ENCODE measurements at regions not wholly inside any gene's neighbourhood (a gene's known extent, or its start where the extent isn't known, plus 50 kb on each side); places are given as distances from the start of the nearest gene placed in this dataset.

DNA sequence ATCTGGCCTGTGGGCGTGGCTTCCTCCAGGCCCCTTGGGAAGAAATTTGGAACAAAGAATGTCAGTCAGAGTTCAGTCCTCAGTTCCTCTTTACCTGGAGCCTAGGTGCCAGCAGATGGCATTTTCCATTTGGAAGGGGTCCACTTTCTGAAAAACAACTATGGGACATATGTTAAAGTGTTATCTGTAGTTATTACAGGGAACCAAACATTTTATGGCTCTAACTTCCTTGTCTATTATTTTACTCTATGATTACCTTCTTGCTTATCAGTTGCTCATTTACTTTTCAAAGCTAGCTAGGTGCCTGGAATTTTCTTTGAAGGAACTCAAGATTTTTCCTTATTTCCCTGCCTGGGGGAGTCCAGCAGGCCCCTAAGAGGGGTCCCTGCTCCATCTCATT is 159.8 kb upstream of the PUDP start:
- no peak for FAIRE-seq
- no peak for DNase-seq (ENCODE audit: low spot score in 2 of 2)

DNA sequence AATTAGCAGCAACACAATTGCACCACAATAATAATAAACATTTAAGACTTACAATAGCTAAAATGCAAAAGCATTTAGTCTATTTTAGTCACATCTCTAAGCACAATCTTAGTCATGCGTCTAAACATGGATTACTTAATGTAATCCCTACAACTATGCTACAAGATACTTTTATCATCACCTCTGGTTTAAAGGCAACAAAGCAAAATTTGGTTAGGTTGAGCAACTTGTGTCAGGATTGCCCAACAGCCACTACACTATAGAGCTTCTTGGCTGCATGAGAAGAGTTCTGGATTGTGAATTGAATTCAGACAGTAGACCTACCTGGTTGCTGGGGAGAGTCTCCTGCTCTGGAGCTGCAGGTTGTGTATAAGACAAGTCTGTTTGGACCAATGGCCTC is 146.5 kb upstream of the PUDP start:
- FAIRE-seq (no peak), DNase-seq (ENCODE audit: low spot score in 2 of 2) (no peak)

DNA sequence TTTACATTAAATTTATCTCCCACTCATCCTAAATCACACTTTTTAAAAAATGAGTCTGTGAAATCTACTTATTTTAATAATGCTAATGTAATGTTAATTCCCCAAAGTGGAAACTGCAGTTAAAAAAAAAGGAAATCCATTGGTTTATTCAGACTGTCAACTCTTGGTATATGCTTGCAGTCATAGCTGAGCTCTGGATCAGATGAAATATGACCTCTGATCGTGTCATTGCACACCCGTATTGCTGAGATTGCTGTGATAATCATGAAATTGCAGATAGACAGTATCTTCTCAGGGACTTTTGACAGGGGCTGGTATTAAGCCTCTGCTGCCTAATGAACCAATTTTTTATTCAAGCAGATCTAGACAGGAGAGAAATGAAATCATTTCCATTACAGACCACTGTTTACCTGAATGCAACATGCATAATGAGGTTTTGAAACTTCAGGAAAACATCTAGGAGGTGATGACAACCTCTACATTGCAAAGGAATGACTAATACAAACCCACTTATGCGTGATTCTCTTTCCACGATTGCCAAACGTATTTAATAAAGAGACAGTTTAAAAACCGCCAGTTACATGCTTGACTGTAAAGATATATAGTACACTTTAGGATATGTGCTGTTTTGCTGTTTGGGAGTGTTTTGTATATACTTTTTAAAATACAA is 138.3 kb upstream of the PUDP start:
- FAIRE-seq = no peak
- no peak for DNase-seq (ENCODE audit: low spot score in 2 of 2)

DNA sequence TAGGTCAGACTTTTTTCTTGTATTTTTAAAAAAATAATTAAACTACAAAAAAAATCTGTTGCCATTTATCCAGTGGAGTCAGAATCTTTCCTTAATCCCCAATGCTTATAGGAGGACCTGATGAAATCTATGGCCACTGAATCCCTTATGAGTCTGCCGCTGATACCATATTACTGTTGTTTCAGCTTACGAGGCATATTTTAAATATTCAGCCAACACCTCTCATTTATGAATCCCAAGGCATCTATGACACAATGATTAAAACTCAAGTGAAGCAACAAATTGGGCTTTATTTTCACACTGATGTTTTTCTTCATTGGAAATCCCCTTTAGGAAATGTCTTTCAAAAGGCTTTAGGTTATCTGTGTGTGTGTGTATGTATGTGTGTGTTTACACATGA is 137.8 kb upstream of the PUDP start:
- FAIRE-seq (no peak), DNase-seq (ENCODE audit: low spot score in 2 of 2) (no peak)

DNA sequence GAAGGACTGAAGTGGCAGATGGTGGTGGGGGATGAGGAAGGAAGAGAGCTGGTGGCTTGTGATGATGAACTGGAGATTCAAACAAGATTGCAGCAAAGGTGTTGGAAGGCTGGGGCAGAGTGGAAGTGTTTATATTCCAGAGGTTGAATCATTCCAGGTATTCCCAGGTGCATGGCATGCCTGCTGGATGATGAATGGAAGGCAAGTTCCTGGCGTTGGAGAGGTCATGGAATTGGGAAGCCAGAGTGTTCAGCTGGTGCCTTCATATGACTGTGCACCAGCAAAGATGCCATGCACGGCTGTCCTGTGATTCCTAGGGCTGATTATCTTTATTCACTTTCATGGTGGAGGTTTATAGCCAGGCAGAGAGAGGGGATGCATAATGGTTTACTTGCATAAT is 135.8 kb upstream of the PUDP start:
- FAIRE-seq = no peak

DNA sequence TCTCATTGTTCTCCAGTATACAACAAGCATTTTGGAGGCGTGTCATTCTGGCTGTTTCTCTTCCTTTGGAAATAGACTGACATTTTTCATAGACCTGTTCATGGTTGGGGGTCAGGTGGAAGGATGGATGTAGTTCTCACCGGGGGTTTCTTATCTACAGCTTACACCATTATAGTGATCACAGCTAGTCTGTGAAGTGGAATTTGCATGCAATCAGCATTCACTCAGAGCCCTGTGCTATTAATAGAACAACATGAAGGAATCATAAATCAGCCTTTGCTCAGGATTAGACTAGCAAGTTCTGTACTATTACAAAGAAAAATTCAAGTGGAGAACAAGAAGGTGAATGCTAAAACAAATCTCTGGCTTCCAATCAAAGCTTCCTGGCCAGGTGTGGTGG is 132.6 kb upstream of the PUDP start:
- FAIRE-seq (no peak), DNase-seq (ENCODE audit: low spot score in 2 of 2) (no peak)

More for the DNA sequence above, 135.8 kb upstream of the PUDP start:
- no peak for DNase-seq (ENCODE audit: low spot score in 2 of 2)

DNA sequence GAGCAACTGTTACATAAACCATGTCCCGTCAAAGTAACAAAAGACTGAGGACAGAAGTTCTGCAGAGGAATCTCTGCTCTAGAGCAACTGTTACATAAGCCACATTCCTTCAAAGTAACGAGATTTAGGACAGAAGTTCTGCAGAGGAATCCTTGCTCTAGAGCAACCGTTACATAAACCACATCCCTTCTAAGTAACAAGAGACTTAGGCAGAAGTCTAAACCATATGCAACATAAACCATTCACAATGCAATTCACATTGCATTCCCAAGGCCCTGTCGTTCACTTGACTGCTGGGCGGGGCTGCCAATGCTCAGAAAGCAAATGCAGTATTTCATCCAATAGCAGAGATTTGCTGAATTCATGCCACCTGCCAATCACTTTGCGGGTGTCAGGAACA is 124.4 kb upstream of the PUDP start:
- FAIRE-seq (no peak), DNase-seq (ENCODE audit: low spot score in 2 of 2) (no peak)

DNA sequence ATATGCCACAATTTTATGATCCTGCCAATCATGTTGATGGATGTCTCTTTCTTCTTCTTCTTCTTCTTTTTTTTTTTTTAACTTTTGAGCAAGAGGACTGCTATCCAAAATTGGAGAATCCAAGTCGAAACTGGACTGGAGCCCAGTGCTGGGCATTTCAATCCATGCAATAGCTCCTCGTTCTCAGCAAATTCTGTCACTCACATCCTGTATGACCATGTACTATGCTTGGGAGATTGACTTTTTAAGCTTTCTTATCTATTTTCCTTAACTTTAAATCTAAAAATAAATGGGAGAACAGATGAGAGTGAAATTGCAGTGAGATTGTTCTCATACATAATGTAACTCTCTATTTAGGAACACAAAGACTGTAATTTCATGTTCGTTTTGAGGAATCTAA is 123.0 kb upstream of the PUDP start:
- no peak for DNase-seq (ENCODE audit: low spot score in 2 of 2)

DNA sequence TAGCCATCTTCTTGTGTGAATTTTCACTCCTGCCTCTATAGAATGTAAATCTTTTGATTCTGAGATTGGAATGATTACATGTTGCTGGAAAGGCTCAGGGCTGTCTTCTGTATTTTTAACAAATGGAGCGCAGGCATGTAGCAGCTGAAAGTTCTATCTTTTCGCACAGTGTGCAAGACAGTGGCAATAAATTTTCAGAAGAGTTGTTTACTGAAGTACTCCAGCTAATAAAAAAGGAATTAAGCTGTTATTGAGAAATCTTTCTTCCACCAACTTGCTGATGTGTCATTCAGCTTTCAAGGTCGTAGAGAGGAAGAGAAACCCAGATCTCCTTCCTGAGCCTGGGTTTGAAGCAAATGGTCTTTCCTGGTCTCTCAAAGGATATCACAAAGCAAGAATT is 122.0 kb upstream of the PUDP start:
- FAIRE-seq = no peak
- DNase-seq (ENCODE audit: low spot score in 2 of 2) = no peak

More for the DNA sequence above, 123.0 kb upstream of the PUDP start:
- no peak for FAIRE-seq

DNA sequence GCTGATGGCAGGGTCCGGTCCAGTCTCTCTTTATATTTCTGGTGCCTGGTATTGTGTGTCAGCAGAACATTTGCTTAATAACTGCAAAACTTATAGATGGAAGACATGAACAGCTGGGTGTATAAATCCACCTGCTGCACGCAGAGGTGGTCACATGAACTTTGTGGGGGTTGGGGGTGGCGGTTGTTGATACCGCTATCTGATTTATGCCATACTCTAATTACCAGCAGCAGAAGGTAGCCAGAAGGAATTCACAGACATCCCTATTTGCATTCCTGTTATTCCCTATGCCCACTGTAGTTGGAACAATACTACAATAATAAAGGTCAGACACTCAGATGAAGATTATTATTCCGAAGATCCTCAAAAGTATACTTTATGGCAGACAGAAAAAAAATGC is 121.6 kb upstream of the PUDP start:
- FAIRE-seq (no peak), DNase-seq (ENCODE audit: low spot score in 2 of 2) (no peak)

DNA sequence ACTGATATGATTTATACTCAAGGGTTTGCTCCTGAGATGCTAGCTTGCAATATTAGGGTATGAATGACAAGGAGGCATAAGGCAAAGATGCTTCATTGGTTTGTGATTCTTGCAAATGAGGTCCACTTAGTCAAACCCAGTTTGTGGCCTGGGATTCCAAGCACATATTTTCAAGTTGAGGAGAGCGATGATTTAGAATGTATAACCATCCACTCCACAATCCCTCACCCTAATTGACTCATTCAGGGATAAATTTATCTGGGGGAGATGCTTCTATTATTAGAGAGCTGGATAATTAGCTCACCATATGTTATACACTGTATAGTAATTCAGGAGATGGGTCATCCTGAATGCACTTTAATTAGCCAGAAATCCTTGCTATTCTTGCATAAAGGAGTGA is 118.3 kb upstream of the PUDP start:
- DNase-seq (ENCODE audit: low spot score in 2 of 2) = no peak
- no peak for FAIRE-seq

DNA sequence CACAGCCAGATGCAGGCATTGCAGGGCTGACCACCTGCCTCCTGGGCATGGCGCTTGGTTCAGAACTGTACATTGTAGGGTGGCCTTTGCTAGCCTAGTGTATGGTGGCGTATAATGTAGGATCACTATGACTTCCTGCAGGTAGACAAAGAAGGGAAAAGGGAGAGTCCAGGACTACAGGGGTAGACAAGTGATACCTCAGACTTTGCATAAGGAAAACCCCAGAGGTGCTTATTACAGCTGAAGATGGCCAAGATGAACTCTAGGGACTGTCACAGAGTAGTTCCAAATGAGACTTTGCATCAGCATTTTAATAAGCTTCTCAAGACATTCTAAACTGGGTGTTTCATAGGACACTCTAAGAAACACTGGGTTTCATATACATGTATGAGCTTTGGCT is 116.4 kb upstream of the PUDP start:
- DNase-seq (ENCODE audit: low spot score in 2 of 2) (no peak), FAIRE-seq (no peak)

DNA sequence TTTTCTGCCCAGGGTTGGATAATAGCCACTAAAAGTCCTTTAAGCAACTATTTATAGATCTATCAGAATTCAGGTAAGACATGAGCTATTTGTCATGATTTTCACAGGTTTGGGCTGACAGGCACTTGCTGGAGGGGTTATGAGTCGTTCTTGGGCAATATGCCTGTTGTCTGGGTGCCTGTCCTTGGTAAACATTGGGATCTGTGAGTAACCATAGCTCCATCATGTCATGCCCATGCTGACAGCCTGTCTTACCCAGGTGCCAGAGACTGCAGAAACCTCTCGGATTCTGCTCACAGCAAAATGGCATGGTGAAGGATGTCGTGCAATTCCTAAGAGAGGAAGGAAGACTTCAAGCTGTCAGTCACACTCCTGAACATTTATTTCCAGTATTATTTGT is 116.0 kb upstream of the PUDP start:
- FAIRE-seq = no peak

DNA sequence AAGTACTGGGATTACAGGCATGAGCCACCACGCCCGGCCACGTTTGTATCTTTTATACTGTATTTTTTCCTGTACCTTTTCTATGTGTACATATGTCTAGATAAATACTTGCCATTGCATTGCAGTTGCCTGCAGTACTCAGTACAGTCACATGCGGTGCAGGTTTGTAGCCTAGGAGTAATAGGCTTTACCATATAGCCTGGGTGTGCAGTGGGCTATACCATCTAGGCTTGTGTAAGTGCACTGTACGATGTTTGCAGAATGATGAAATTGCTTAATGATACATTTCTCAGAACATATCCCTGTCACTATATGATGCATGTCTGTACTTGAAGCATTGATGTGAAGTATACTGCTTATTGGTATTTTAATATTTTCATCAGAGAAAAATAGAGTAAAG is 115.4 kb upstream of the PUDP start:
- FAIRE-seq (no peak), DNase-seq (ENCODE audit: low spot score in 2 of 2) (no peak)

More for the DNA sequence above, 116.0 kb upstream of the PUDP start:
- DNase-seq (ENCODE audit: low spot score in 2 of 2) = no peak

DNA sequence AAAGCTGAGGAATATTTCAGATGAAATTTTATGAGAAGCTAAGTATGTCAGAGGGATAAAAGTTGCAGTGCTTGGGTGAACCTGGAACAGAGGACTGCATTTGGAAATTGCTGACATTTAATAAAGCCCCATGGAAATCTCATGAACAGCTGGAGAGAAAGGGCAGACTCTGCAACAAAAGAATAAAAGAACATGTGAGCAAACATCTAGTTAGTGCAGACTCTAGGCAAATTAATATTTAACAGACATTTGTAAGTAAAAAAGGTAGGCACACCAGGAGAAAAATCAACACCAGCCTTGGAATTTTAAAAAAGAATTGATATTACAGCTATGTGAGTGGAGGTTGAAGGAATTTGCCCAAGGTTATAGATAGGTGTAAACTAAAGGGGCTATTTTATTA is 114.6 kb upstream of the PUDP start:
- no peak for DNase-seq (ENCODE audit: low spot score in 2 of 2)
- FAIRE-seq = no peak

DNA sequence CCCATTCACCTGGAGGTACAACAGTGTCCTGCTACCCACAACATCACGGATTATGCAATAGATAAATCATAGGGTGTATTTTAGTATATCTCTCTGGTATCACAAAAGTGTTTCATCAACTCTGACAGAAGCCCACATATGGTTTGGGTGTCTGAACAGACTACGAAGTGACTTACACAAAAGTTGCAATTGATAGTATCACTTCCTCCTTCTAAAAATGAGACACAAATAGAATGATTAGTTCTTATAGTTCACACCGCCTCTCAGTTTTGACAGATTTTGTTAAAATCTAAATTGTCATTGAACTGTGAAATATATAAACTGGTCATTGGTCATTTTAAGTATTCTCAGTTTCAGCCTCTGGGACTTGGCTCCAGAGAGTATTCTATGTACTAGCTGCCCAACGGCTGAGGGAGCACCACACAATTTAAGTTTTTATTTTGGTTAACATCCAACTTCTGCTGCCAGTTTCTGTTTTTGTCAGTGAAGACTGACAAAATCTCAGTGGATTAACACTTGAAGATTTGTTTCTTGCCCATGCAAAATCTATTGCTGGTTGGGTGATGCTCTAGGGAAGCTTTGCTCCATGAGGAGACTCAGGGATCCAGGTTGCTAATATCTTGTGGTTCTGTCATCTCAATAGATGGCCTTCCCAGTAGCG is 113.8 kb upstream of the PUDP start:
- FAIRE-seq (no peak), DNase-seq (ENCODE audit: low spot score in 2 of 2) (no peak)

DNA sequence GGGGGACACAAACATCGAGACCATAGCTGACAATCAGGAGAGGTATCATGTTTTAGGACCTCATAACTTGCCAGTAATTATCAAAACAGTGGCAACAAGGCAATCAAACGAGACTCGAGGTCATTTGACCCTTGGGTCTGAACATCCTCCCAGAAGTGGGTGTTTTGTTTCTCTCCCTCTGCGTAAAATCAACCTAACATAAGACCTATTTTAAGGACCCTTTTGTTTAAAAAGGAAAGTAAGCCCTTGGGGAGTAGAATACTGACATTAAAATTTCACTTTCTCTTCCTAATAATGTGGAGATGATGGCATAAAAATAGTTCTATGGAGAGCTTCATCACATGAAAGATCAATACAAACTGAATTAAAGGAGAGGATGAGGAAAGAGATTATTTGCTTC is 106.2 kb upstream of the PUDP start:
- no peak for FAIRE-seq

DNA sequence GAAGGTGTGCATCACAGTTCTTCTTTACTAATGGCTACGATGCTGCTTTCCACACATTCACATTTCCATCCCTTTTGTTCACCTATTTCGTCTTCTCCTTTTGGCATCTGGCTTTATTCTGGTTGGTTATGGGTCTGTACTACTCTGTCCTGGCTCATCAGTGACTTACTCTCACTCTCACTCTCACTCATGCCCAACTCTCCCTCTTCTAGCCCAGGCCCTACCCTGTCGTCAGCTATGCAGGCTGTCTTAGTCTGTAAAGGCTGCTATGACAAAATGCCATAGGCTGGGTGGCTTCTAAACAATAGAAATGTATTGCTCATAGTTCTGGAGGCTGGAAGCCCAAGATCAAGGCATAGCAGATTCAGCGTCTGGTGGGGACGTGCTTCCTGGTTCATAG is 105.6 kb upstream of the PUDP start:
- no peak for FAIRE-seq
- DNase-seq (ENCODE audit: low spot score in 2 of 2) = no peak

More for the DNA sequence above, 106.2 kb upstream of the PUDP start:
- no peak for DNase-seq (ENCODE audit: low spot score in 2 of 2)

DNA sequence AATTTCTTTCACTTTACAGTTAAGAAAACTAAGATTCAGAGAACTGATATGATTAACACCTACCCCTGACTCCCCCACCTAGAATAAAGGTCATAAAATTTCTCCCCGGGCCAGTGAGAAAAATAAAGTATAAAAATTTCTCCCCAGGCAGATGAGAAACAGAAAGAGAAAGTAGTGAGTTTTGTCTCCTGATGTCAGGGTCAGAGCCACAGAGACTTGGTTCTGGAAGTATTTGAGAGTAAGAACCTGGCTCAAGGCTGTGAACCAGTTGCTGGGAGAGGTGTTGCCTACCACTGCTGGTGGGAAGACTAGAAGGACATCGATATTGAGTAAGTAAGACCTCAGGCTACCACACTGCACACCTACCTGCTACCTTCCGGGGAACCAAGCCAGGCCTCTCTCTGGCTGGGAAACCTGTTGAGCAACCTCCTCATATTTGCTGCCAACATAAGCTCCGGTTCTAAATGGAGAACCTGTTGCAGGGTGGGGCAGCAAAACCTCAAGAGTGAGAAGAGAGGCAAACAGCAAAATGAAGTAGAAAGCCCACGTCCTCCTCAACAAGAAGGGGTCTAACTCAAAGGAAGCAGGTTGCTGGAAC is 104.2 kb upstream of the PUDP start:
- DNase-seq (ENCODE audit: low spot score in 2 of 2) (no peak), FAIRE-seq (no peak)

DNA sequence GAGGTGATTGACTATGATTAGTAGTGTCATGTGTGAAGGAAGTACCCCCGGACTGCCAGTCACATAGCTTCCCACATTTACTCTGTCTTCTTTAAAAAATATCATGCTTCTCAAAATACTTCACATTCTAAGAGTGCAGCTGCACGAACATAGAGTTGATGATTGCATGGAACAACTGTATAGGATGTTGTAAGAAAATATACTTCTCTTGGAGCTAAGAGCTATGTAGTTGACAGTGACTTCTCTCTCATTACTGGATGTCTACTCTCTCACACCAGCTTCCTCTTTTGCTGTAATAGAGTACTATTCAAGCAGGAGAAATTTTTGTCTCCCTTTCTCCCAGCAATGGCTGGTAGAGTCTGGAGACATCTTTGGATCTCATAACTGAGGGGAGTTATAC is 99.4 kb upstream of the PUDP start:
- FAIRE-seq (no peak), DNase-seq (ENCODE audit: low spot score in 2 of 2) (no peak)

DNA sequence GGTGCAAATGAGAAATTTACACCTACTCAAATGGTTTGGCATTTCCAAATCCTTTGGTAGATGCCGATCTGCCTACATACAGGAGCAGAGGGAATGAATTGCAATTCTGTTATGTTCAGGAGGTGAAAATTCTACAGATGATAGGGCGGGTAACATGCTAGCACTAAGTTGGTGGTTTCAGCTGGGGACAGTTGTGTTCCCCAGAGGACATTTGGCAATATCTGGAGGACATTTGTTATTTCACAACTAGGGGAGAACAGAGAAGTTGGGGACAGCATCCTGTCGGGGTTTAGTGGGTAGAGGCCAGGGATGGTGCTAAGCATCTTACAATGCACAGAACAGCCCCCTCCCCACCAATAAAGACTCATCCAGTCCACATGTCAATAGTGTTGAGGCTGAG is 96.5 kb upstream of the PUDP start:
- FAIRE-seq (no peak), DNase-seq (ENCODE audit: low spot score in 2 of 2) (no peak)

DNA sequence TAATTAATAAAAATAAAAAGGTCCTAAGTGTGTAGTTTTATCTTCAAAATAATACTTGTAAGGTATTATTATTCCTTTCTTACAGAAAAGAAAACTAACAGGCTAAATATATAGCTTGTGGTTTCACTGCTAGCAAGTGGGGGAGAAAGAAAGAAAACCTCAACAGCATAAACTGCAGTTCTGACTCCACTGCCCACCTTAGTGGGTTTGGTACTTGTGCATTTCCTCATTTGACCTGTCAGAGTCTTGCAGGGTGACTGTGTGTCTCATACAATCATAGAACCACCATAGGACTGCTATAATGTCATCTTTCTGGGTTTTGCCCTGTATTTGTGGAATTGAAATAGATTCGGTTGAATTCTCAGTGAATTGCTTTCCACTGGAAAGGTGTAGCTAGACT is 94.7 kb upstream of the PUDP start:
- FAIRE-seq (no peak), DNase-seq (ENCODE audit: low spot score in 2 of 2) (no peak)

All from frontal cortex (tissue), 3 donors.